SU-DHL-6 (cell line): ENCODE measurements at regions not wholly inside any gene's neighbourhood (a gene's known extent, or its start where the extent isn't known, plus 50 kb on each side); places are given as distances from the start of the nearest gene placed in this dataset.

Experiments
- H2AFZ ChIP-seq: fragments of 200-600 bp; sonication (generic); 2 replicates; pipeline ENCODE4 v1.6.1; 2014; ENCODE audit warnings: low read depth, mild to moderate bottlenecking, moderate library complexity, mixed read lengths, antibody characterized with exemption, low read length; ENCODE audit not compliant: severe bottlenecking
- H3F3A ChIP-seq: fragments of 200-600 bp; shearing (Covaris generic); 2 replicates; pipeline ENCODE4 v1.6.0; 2016; ENCODE audit warnings: antibody characterized with exemption, mild to moderate bottlenecking; ENCODE audit not compliant: insufficient read depth
- H3K27ac ChIP-seq: fragments of 200-600 bp; sonication (generic); 2 replicates; pipeline ENCODE4 v1.5.1; 2016; ENCODE audit warnings: low read depth, mild to moderate bottlenecking, low read length, moderate library complexity, mixed read lengths
- H3K27me3 ChIP-seq: fragments of 200-600 bp; sonication (generic), shearing (Covaris generic); 2 replicates; pipeline ENCODE4 v1.6.0; 2014; ENCODE audit warnings: mild to moderate bottlenecking, low read length
- H3K36me3 ChIP-seq: fragments of 200-600 bp; sonication (generic); 2 replicates; pipeline ENCODE4 v1.6.1; 2014; ENCODE audit warnings: mild to moderate bottlenecking, low read length, mixed read lengths
- H3K4me2 ChIP-seq: fragments of 300-600, 200-600 bp; shearing (Covaris generic), sonication (generic); 2 replicates; pipeline ENCODE4 v1.6.0; 2014; ENCODE audit warnings: low read length, low read depth, mild to moderate bottlenecking; ENCODE audit not compliant: poor library complexity, severe bottlenecking
- H3K4me3 ChIP-seq: fragments of 200-600 bp; sonication (generic); 2 replicates; pipeline ENCODE4 v1.5.1; 2014; ENCODE audit warnings: antibody characterized with exemption, low read length, mild to moderate bottlenecking, mixed read lengths; ENCODE audit not compliant: insufficient read depth, poor library complexity, severe bottlenecking
- H3K79me2 ChIP-seq: fragments of 200-600 bp; sonication (generic); 2 replicates; pipeline ENCODE4 v1.6.1; 2014; ENCODE audit warnings: mild to moderate bottlenecking, low read length, moderate library complexity; ENCODE audit not compliant: insufficient read depth
- H3K9ac ChIP-seq: fragments of 200-600 bp; sonication (generic); 2 replicates; pipeline ENCODE4 v1.7.0; 2014; ENCODE audit warnings: mild to moderate bottlenecking, low read length
- H3K9me2 ChIP-seq: fragments of 200-600 bp; sonication (generic); replicated peaks from 2 replicates; pipeline ENCODE4 v1.6.1; 2014; ENCODE audit warnings: low read length; ENCODE audit not compliant: insufficient read depth
- H3K9me3 ChIP-seq: fragments of 200-600 bp; sonication (generic); 2 replicates; pipeline ENCODE4 v1.6.1; 2014; ENCODE audit warnings: low read length, mixed read lengths; ENCODE audit not compliant: insufficient read depth
- H4K20me1 ChIP-seq: fragments of 200-600 bp; sonication (generic); 2 replicates; pipeline ENCODE4 v1.6.1; 2014; ENCODE audit warnings: low read depth, mild to moderate bottlenecking, antibody characterized with exemption, low read length, moderate library complexity, mixed read lengths
- CTCF ChIP-seq: fragments of 200-600 bp; sonication (generic); IDR thresholded peaks from one replicate; pipeline ENCODE4 v1.5.1; 2017; ENCODE audit warnings: antibody characterized with exemption, mild to moderate bottlenecking, low read length, moderate library complexity; ENCODE audit not compliant: insufficient read depth, poor library complexity, severe bottlenecking
- EZH2phosphoT487 ChIP-seq: fragments of 200-600 bp; sonication (generic), shearing (Covaris generic); conservative IDR thresholded peaks from 2 replicates; pipeline ENCODE4 v1.6.1; 2018; ENCODE audit warnings: mild to moderate bottlenecking, antibody characterized with exemption, low read length, moderate library complexity, mixed read lengths

GRCh38 chr18:1982056-1982455 lies 589.2 kb downstream of the METTL4 start:
- Histone ChIP-seq H3K36me3 (no peaks in the 10 kb centered on the region), H3K79me2 (no peaks in the 10 kb centered on the region), H3K9me2 (no peaks in the 10 kb centered on the region), H3K4me2 (no peak overlapping the region), H3K9me3 (no peaks in the 10 kb centered on the region), H4K20me1 (no peaks in the 10 kb centered on the region), H2AFZ (no peak overlapping the region), H3K4me3 (no peak overlapping the region), H3K27ac (no peak overlapping the region), H3K27me3 (no peaks in the 10 kb centered on the region), H3K9ac (no peak overlapping the region), H3F3A (no peaks in the 10 kb centered on the region)
- TF ChIP-seq CTCF (no peak), EZH2phosphoT487 (no peak)

DNA sequence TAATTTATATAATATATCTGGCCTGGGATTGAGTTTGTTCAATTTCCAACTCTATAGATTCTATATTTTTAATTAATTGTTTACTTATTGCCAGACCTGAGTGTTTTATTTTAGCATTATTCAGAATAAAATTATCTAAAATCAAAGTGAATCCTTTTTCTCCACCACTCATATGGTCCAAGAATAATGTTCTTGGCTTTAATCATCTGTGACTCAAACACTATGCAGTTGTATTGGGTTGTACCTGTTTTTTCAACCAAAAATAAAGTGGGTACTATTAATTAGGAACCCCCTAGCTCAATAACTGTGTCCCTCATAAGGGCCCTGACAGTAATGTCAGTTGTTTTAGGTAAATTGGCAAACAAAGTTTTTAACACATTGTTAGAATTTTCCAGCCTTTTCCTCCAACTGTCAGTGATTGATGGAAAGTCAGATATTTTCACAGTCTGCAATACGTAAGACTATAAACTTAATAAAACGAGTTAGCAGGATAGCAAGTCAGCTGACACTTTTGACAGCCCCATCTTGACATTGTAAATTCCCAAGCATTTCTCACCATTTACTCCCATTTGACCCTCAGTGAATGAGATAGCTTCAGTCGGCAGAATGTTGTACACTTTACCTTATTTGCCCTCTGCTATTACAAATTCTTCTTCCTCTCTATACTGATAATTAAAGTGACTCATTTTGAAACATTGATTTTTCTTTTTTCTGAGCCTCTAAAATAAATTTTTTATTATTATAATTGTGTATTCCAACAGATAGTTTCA lies 587.4 kb downstream of the METTL4 start:
- TF ChIP-seq CTCF (no peak), EZH2phosphoT487 (no peak)
- H3K9ac ChIP-seq: no peak overlapping the region
- no peaks in the 10 kb centered on the region for H3K9me3 ChIP-seq
- no peak overlapping the region for H3K4me2 ChIP-seq
- H3K9me2 ChIP-seq: no peaks in the 10 kb centered on the region
- H3K79me2 ChIP-seq: no peaks in the 10 kb centered on the region
- no peaks in the 10 kb centered on the region for H3K36me3 ChIP-seq
- H3K4me3 ChIP-seq: no peak overlapping the region
- no peaks in the 10 kb centered on the region for H4K20me1 ChIP-seq
- no peak overlapping the region for H3K27ac ChIP-seq
- no peaks in the 10 kb centered on the region for H3K27me3 ChIP-seq
- H2AFZ ChIP-seq: no peak overlapping the region
- H3F3A ChIP-seq: no peaks in the 10 kb centered on the region

DNA sequence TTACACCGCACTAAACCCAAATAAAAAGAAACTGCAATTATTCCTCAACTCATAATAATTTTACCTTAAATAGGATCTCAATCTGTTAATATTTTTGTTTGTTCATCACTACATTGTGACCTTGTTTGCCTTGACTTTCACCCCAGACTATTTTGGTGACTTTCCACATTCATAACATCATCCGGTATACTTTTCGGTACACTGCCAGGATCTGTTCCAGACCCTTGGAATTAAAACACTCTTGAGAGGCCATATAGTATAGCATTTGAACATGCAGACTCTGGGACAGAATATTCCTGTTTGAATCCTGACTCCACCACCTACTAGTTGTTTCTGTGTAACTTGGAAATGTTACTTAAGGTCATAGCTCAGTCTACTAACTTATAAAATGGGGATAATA lies 577.4 kb downstream of the METTL4 start:
- TF ChIP-seq EZH2phosphoT487: no peak
- TF ChIP-seq CTCF: no peak
- Histone ChIP-seq H2AFZ (no peak overlapping the region), H3K36me3 (no peaks in the 10 kb centered on the region), H3K27ac (no peak overlapping the region), H3F3A (no peaks in the 10 kb centered on the region), H4K20me1 (no peaks in the 10 kb centered on the region), H3K79me2 (no peaks in the 10 kb centered on the region), H3K9me3 (no peaks in the 10 kb centered on the region), H3K9ac (no peak overlapping the region), H3K9me2 (no peaks in the 10 kb centered on the region), H3K27me3 (no peaks in the 10 kb centered on the region), H3K4me2 (no peak overlapping the region), H3K4me3 (no peak overlapping the region)
